HepG2 (cell line): ENCODE measurements at regions not wholly inside any gene's neighbourhood (a gene's known extent, or its start where the extent isn't known, plus 50 kb on each side); places are given as distances from the start of the nearest gene placed in this dataset.

Experiments used
- ATAC-seq: fragments of 200-7000 bp; cut with Tn5 transposase; 3 replicates; pipeline ENCODE4 v1.9.1; 2020; ENCODE audit warnings: mild to moderate bottlenecking, moderate library complexity
- BruUV-seq: library from RNA; stranded (reverse); fragments of 400-500 nt; replicated peaks from 2 replicates; lab custom pipeline; 2021; lab: Mats Ljungman, UMichigan
- CTCF ChIA-PET: fragments of 300-600 bp; formaldehyde crosslinking; extraction: SDS; loops from one replicate; lab custom pipeline; 2021; ENCODE audit warnings: low total read pairs, inconsistent platforms, low intra/inter-chr PET ratio; lab: Yijun Ruan, JAX
- POLR2A ChIA-PET: fragments of 350-600 bp; sonication (Branson Sonifier 250); formaldehyde crosslinking; loops from one replicate; lab custom pipeline; 2020; ENCODE audit warnings: antibody characterized with exemption, inconsistent platforms; lab: Yijun Ruan, JAX
- DNase-seq: peaks from one replicate; pipeline ENCODE4 v3.0.0-alpha.2; 2015; ENCODE audit warnings: low spot score
- FAIRE-seq: peaks from 3 replicates; lab custom pipeline; 2011; peaks lifted over from hg19 to GRCh38; lab: Jason Lieb, UNC
- H2AFZ ChIP-seq: one replicate; pipeline ENCODE4 v1.6.1; 2011; ENCODE audit warnings: low read length, inconsistent platforms
- H3K27ac ChIP-seq: fragments of 300-600 bp; 3 replicates; pipeline ENCODE4 v1.8.0; 2011; ENCODE audit warnings: mixed run types, mild to moderate bottlenecking, mixed read lengths, low read length, inconsistent platforms; ENCODE audit not compliant: insufficient read depth; ENCODE audit errors: extremely low read length
- H3K27me3 ChIP-seq, 2 experiments: fragments of 200-600 bp in 1 of 2; 2 replicates in 1 of 2; 3 replicates in 1 of 2; pipeline versions ENCODE4 v1.6.0 to v1.8.0; 2011; ENCODE audit warnings: low read length in 2 of 2, mild to moderate bottlenecking in 2 of 2, moderate library complexity in 2 of 2, inconsistent platforms in 1 of 2; ENCODE audit not compliant: insufficient read depth in 2 of 2, control insufficient read depth in 1 of 2
- H3K36me3 ChIP-seq, 2 experiments: fragments of 200-600 bp in 1 of 2; replicated peaks in 1 of 2; 2 replicates in 1 of 2; 3 replicates in 1 of 2; pipeline versions ENCODE4 v1.5.1 to v1.8.0; 2011; ENCODE audit warnings: low read length in 2 of 2, inconsistent platforms in 1 of 2; ENCODE audit not compliant: insufficient read depth in 2 of 2, control insufficient read depth in 1 of 2
- H3K4me1 ChIP-seq: 2 replicates; pipeline ENCODE4 v1.5.1; 2012; ENCODE audit warnings: low read length, inconsistent platforms; ENCODE audit not compliant: insufficient read depth
- H3K4me2 ChIP-seq: 2 replicates; pipeline ENCODE4 v1.6.0; 2011; ENCODE audit warnings: low read depth, low read length, inconsistent platforms
- H3K4me3 ChIP-seq, 3 experiments: fragments of 200-600 bp in 1 of 3; sonication (generic), shearing (Covaris generic) in 1 of 3; replicated peaks in 1 of 3; 2 replicates each; pipeline ENCODE4 v1.5.1; 2011 to 2016; ENCODE audit warnings: low read length in 3 of 3, inconsistent platforms in 2 of 3, low read depth in 2 of 3, mild to moderate bottlenecking in 2 of 3, control low read depth in 1 of 3, mixed read lengths in 1 of 3; ENCODE audit not compliant: insufficient read depth in 1 of 3
- H3K79me2 ChIP-seq: one replicate; pipeline ENCODE4 v1.6.1; 2011; ENCODE audit warnings: low read length, inconsistent platforms; ENCODE audit not compliant: insufficient read depth
- H3K9ac ChIP-seq: 2 replicates; pipeline ENCODE4 v1.6.0; 2011; ENCODE audit warnings: mild to moderate bottlenecking, low read depth, low read length, inconsistent platforms; ENCODE audit not compliant: insufficient read depth
- H3K9me3 ChIP-seq: 2 replicates; pipeline ENCODE4 v1.5.1; 2012; ENCODE audit warnings: mild to moderate bottlenecking, low read length
- H4K20me1 ChIP-seq: 2 replicates; pipeline ENCODE4 v1.6.0; 2011; ENCODE audit warnings: inconsistent platforms, mild to moderate bottlenecking, low read length, moderate library complexity; ENCODE audit not compliant: insufficient read depth
- EP300 ChIP-seq, 3 experiments: sonication (generic) in 1 of 3; formaldehyde crosslinking in 1 of 3; IDR thresholded peaks; 2 replicates each; pipeline versions ENCODE4 v1.5.1 to v1.6.1; 2011 to 2020; ENCODE audit warnings: low read depth in 2 of 3, low read length in 2 of 3, borderline replicate concordance in 1 of 3, improper control_type of control experiment in 1 of 3, mild to moderate bottlenecking in 1 of 3, missing genetic modification reagents in 1 of 3, moderate library complexity in 1 of 3
- MLXIP ChIP-seq: sonication (generic); formaldehyde crosslinking; IDR thresholded peaks from 2 replicates; pipeline ENCODE4 v1.9.0; 2021; ENCODE audit warnings: missing genetic modification reagents, borderline replicate concordance
- MNT ChIP-seq: fragments of 450-650 bp; IDR thresholded peaks from 2 replicates; pipeline ENCODE4 v1.6.1; 2016
- RAD21 ChIP-seq: fragments of 450-650 bp; formaldehyde crosslinking; IDR thresholded peaks from 2 replicates; pipeline ENCODE4 v1.5.0; 2020; ENCODE audit warnings: mild to moderate bottlenecking
- RBM39 ChIP-seq: fragments of 200-400 bp; formaldehyde crosslinking; IDR thresholded peaks from one replicate; pipeline ENCODE4 v1.6.1; 2018; ENCODE audit warnings: antibody characterized with exemption, mild to moderate bottlenecking, low read depth, low read length; ENCODE audit not compliant: poor library complexity, severe bottlenecking
- RFX3 ChIP-seq: IDR thresholded peaks from 2 replicates; pipeline ENCODE4 v1.6.1; 2016; ENCODE audit warnings: missing biosample characterization, missing genetic modification reagents
- ZBTB42 ChIP-seq: sonication (generic); formaldehyde crosslinking; IDR thresholded peaks from 2 replicates; pipeline ENCODE4 v1.5.0; 2020; ENCODE audit warnings: mild to moderate bottlenecking, missing genetic modification reagents
- ZNF296 ChIP-seq: sonication (generic); formaldehyde crosslinking; conservative IDR thresholded peaks from 2 replicates; pipeline ENCODE4 v1.5.0; 2020; ENCODE audit warnings: mild to moderate bottlenecking, missing genetic modification reagents
- WGBS: methylation state at CpG from one replicate; pipeline ENCODE4 v1.1.6; 2017; ENCODE audit warnings: low lambda C conversion rate; 5-methylcytosine and 5-hydroxymethylcytosine counted together
- in situ Hi-C: cut with HindIII; loops from 2 replicates; pipeline ENCODE4 v1.10.0; 2017; ENCODE audit warnings: low pct_unique_long_range_greater_than_20kb; ENCODE audit not compliant: extremely low pct_ligation_motif_present
- intact Hi-C: fragments of 100-400 bp; cut with micrococcal nuclease; formaldehyde crosslinking; loops from one replicate; pipeline ENCODE4 v1.10.0; 2022; ENCODE audit not compliant: unreplicated experiment

DNA sequence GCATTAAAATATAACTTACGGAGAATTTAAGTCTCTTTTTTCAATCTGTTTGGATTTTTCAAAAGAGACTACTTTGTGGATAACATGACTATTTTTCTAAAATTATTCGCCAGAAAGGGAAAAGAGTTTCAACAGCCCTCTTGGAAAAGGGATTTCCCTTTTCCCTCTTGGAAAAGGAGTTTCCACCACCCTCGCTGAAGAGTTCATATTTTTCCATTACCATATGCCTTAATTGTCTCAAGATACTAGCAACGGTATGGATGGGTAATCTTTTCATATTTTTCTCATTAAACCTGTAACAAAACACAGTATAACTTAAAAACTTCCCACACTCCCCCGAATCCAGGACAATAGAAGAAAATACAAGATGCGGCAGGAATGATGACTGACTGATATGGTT lies 66.1 kb upstream of the SPATA12 start:
- DNase-seq: no peak
- BruUV-seq: no TSS peak
- Histone ChIP-seq H3K27me3 (no peaks in the 10 kb centered on the region), H2AFZ (no peak overlapping the region), H3K9ac (no peak overlapping the region), H3K36me3 (no peaks in the 10 kb centered on the region), H3K79me2 (no peaks in the 10 kb centered on the region), H3K4me3 (no peak overlapping the region), H3K4me1 (peaks cover 63% of the 10 kb centered on the region), H3K9me3 (no peaks in the 10 kb centered on the region), H3K4me2 (no peak overlapping the region), H4K20me1 (peaks cover 3% of the 10 kb centered on the region; the same call in 1 of the 2 replicates), H3K27ac (no peak overlapping the region)
- ChIA-PET POLR2A (no interaction called here), CTCF (no interaction called here)
- ATAC-seq: no peak
- FAIRE-seq: no peak
- WGBS: 96% methylated on average over 6 of the region's 6 CpGs
- in situ Hi-C loops (loop anchor here (10.0 kb wide), 2 partner anchors 90 to 230 kb away; partner anchors contain the start of gene APPL1), intact Hi-C loops (loop anchor here (5.0 kb wide), 1 partner anchor 83 kb away; no protein-coding TSS in a partner anchor)
- TF ChIP-seq RAD21 (CRISPR knock-in tag) (no peak), EP300 (IDR thresholded peaks at IDR 0.05; ENCODE audit: low read depth in 2 of 2, low read length in 2 of 2) (no peak), EP300 (CRISPR knock-in tag; IDR thresholded peaks at IDR 0.05; ENCODE audit: borderline replicate concordance) (no peak), MNT (no peak), RBM39 (no peak), RFX3 (CRISPR knock-in tag) (no peak), MLXIP (CRISPR knock-in tag) (no peak), ZNF296 (CRISPR knock-in tag) (no peak), ZBTB42 (CRISPR knock-in tag) (no peak)
